AG04449 (cell line): ENCODE measurements at regions not wholly inside any gene's neighbourhood (a gene's known extent, or its start where the extent isn't known, plus 50 kb on each side); places are given as distances from the start of the nearest gene placed in this dataset.

Experiments used
- CTCF ChIA-PET: fragments of 350-600 bp; formaldehyde crosslinking; extraction: SDS; loops from one replicate; lab custom pipeline; 2021; ENCODE audit warnings: antibody characterized with exemption; lab: Yijun Ruan, JAX
- POLR2A ChIA-PET: fragments of 400-600, 350-600 bp; formaldehyde crosslinking; extraction: SDS; loops from one replicate; lab custom pipeline; 2020; ENCODE audit warnings: antibody characterized with exemption, inconsistent platforms; lab: Yijun Ruan, JAX
- DNase-seq: peaks from one replicate; pipeline ENCODE4 v3.0.0-alpha.2; 2010; ENCODE audit warnings: low read depth, low spot score
- H3K4me3 ChIP-seq: 2 replicates; pipeline ENCODE4 v1.5.1; 2011; ENCODE audit warnings: low read depth, mild to moderate bottlenecking, control low read depth, low read length
- TF ChIP-seq, protein P1 (sequence below): IDR thresholded peaks from one replicate; pipeline ENCODE4 v1.5.1; 2011; ENCODE audit warnings: mild to moderate bottlenecking, moderate library complexity, low read length, control low read depth, inconsistent platforms; ENCODE audit not compliant: insufficient read depth; ENCODE audit errors: missing control alignments

DNA sequence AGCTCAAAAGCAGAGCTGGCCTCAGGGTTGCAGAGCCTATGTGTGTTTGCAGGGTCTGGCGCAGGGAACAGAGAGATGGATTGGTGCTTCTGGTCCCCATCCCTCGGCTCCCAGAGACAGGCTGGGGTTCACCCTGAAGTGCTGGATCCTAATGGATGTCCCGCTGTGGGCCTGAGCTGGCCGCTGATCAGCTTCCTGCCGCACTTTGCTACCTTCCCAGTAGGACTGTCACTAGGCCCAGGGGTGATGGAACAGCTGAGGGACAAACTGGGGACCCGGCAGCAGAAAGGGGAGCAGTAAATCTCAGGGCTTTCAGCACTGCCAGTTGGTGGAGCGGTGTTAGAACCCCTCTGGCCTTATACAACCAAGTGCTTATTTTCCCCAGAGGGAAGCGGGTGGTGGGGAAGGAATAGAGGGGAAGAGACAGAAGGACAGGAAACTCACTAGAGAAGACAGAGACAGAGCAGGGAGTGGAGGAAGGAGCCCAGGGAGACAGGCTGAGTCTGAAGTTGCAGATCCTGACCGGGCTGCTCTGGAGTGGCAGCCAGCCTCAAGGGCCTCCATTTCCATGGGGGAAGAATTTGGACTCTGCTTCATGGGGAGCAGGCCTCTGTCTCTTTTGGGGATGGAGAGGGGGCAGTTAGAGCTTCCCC lies 78.6 kb downstream of the MRM1 start:
- H3K4me3 ChIP-seq, result no peak overlapping the region
- ChIA-PET POLR2A (interaction anchor here (0.6 kb wide), 1 partner anchor 505 kb away, joined by 6 read pairs; no protein-coding TSS in a partner anchor), CTCF (interaction anchor here (1.2 kb wide), 1 partner anchor 368 kb away, joined by 3 read pairs; no protein-coding TSS in a partner anchor)
- TF ChIP-seq, protein P1, sequence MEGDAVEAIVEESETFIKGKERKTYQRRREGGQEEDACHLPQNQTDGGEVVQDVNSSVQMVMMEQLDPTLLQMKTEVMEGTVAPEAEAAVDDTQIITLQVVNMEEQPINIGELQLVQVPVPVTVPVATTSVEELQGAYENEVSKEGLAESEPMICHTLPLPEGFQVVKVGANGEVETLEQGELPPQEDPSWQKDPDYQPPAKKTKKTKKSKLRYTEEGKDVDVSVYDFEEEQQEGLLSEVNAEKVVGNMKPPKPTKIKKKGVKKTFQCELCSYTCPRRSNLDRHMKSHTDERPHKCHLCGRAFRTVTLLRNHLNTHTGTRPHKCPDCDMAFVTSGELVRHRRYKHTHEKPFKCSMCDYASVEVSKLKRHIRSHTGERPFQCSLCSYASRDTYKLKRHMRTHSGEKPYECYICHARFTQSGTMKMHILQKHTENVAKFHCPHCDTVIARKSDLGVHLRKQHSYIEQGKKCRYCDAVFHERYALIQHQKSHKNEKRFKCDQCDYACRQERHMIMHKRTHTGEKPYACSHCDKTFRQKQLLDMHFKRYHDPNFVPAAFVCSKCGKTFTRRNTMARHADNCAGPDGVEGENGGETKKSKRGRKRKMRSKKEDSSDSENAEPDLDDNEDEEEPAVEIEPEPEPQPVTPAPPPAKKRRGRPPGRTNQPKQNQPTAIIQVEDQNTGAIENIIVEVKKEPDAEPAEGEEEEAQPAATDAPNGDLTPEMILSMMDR, result no peak
- DNase-seq, result no peak

DNA sequence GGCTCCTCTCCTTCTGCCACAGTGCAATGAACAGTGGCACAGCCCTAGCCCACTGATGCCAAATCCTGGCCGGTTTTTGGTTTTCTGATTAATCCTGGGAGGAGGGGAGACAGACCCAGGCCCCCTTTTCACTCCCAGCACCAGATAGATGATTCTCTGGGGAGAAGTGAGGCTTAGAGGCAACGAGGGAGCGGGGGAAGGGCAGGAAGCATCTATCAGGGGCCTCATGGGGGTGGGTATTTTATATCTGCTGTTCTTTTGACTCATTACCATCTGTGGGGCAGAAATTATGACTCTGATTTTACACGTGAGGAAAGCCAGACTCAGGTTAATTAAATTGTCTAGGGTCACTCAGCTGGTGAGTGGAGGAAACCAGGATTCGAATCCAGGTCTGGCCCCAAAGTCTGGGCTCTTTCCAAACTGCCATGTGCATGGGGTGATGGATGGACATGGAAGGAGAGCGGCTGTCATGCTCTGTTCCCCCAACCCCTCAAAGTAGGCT lies 79.4 kb downstream of the MRM1 start:
- TF ChIP-seq, protein P1, result no peak
- POLR2A ChIA-PET, result no interaction called here
- CTCF ChIA-PET, result no interaction called here

DNA sequence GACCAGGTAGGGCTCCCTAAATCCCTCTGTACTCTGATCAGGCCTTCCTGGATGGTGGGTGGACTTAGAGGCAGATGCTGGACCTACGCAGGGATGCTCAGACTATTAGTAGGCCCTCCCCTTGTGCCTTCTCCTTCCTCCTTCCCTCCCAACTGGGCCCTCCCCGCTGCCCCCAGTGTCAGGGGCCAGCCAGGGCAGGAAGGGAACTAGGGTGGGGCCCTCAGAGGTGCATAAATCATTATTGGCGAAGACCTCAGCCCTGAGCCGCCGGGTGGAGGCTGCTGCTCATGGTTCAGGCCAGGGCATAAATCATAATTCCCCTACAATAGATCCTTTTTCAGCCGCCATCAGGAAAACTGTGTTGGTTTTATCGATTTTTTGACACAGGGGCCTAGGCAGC lies 81.4 kb downstream of the MRM1 start:
- no peak overlapping the region for H3K4me3 ChIP-seq
- TF ChIP-seq, protein P1, result no peak
- DNase-seq, result no peak
- CTCF ChIA-PET, result no interaction called here
- POLR2A ChIA-PET, result no interaction called here

More for the DNA sequence above, 79.4 kb downstream of the MRM1 start:
- DNase-seq, result no peak
- H3K4me3 ChIP-seq, result no peak overlapping the region

DNA sequence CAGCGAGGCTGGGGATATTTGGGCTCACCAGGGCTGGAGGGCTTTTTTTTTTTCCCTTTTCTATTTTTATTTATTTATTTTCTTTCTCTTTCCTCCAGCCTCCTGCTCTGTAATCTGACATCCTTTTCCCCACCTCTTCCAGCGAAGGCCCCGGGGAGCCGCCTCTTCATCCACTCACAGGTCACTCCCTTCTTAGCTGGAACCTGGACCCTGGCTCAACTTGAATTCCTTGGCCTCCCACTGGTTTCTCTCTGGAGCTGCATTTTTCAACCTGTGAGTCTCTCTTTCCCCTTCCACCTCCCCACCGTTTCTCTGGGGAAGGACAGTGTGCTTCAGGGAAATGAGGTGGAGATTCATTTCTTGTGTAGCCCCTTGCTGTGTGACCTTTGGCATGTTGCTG lies 82.0 kb downstream of the MRM1 start:
- ChIA-PET CTCF (no interaction called here), POLR2A (no interaction called here)
- DNase-seq, result no peak
- H3K4me3 ChIP-seq, result no peak overlapping the region
- TF ChIP-seq, protein P1, result no peak

DNA sequence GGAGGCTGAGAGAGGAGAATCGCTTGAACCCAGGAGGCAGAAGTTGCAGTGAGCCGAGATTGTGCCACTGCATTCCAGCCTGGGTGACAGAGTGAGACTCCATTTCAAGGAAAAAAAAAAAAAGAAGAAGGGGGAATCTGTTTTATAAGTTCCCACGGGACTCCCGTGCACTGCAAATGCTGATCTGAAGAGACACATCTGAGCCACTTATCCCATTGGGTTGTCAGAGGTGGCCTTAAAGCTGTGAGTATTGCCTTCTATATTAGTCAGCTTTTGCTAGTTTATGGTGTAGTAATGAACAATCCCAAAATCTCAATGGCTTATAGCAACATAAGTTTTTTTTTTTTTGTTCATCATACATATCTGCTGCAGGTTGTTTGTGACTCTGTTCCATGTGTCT lies 82.8 kb downstream of the MRM1 start:
- H3K4me3 ChIP-seq, result no peak overlapping the region
- POLR2A ChIA-PET, result no interaction called here
- CTCF ChIA-PET, result no interaction called here
- TF ChIP-seq, protein P1, result no peak
- DNase-seq, result no peak

DNA sequence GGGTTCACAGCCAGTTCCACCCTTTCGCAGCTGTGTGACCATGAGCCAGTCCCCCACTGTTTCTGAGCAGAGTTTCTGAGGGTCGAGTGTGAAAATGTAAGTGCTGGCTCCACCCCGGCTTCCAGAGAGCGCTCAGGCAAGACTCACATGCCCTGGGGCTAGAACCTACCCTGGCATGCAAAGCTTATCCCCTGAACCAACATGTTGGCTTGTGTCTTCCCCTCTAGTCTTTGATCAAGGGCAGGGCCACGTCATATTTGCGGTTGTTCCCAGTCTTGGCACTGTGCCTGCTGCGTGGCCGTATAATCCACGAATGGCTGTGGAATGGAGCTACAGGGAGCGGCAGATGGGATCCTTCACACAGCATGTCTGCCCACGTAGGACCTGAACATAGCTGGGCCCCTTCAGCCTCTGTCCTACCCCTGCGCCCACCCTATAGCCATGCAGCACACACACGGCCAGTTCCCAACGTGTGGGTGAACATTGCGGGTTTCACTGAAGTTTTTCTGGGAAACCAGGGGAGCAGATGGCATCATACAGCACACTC lies 84.8 kb downstream of the MRM1 start:
- CTCF ChIA-PET, result no interaction called here
- TF ChIP-seq, protein P1, result no peak

More for the DNA sequence above, 84.8 kb downstream of the MRM1 start:
- no peak overlapping the region for H3K4me3 ChIP-seq
- DNase-seq, result no peak
- POLR2A ChIA-PET, result no interaction called here
